H1 (cell line): ENCODE measurements at regions not wholly inside any gene's neighbourhood (a gene's known extent, or its start where the extent isn't known, plus 50 kb on each side); places are given as distances from the start of the nearest gene placed in this dataset.
A peak's percentile ranks its signal among the peaks of the same experiment; 100 is the strongest.

Experiments used
- CTCF ChIA-PET: fragments of 300-600 bp; sonication (Branson Sonifier 250); formaldehyde crosslinking; loops from one replicate; lab custom pipeline; 2021; ENCODE audit not compliant: partially characterized antibody; lab: Charles Lee
- POLR2A ChIA-PET: fragments of 300-600 bp; sonication (Branson Sonifier 250); formaldehyde crosslinking; loops from one replicate; lab custom pipeline; 2021; ENCODE audit warnings: inconsistent platforms; ENCODE audit not compliant: partially characterized antibody; lab: Charles Lee
- DNase-seq, 2 experiments: peaks; one replicate each; pipeline versions ENCODE4 v3.0.0 to v3.0.0-alpha.2; 2010 to 2022; ENCODE audit warnings: low spot score in 2 of 2, low read depth in 1 of 2, mixed read lengths in 1 of 2
- FAIRE-seq: peaks from 2 replicates; lab custom pipeline; 2011; peaks lifted over from hg19 to GRCh38; lab: Jason Lieb, UNC
- H2AFZ ChIP-seq: 2 replicates; pipeline ENCODE4 v1.8.1; 2012; ENCODE audit warnings: low read length, inconsistent platforms
- H2AK5ac ChIP-seq: 2 replicates; pipeline ENCODE4 v1.6.1; 2013; ENCODE audit warnings: low read depth, low read length
- H2BK120ac ChIP-seq: replicated peaks from 2 replicates; pipeline ENCODE3; 2013; ENCODE audit warnings: low read depth, low read length, inconsistent platforms
- H2BK12ac ChIP-seq: 2 replicates; pipeline ENCODE4 v1.6.1; 2013; ENCODE audit warnings: low read depth, low read length
- H2BK15ac ChIP-seq: 2 replicates; pipeline ENCODE4 v1.6.1; 2013; ENCODE audit warnings: low read length
- H2BK20ac ChIP-seq: 2 replicates; pipeline ENCODE4 v1.6.1; 2013; ENCODE audit warnings: low read length
- H2BK5ac ChIP-seq: 2 replicates; pipeline ENCODE4 v1.6.1; 2013; ENCODE audit warnings: low read depth, low read length
- H3K14ac ChIP-seq: 2 replicates; pipeline ENCODE4 v1.6.1; 2013; ENCODE audit warnings: inconsistent platforms; ENCODE audit not compliant: insufficient read length
- H3K18ac ChIP-seq: 2 replicates; pipeline ENCODE4 v1.6.1; 2013; ENCODE audit warnings: low read length; ENCODE audit errors: extremely low read depth
- H3K23ac ChIP-seq: 2 replicates; pipeline ENCODE4 v1.6.1; 2013; ENCODE audit warnings: inconsistent platforms; ENCODE audit not compliant: insufficient read length
- H3K23me2 ChIP-seq: 2 replicates; pipeline ENCODE4 v1.6.1; 2013; ENCODE audit warnings: low read depth, low read length
- H3K27ac ChIP-seq: 2 replicates; pipeline ENCODE4 v1.6.1; 2011; ENCODE audit warnings: low read depth, low read length, inconsistent platforms
- H3K27me3 ChIP-seq, 4 experiments: replicated peaks in 1 of 4; 1 replicate in 1 of 4; 2 replicates in 3 of 4; pipeline versions ENCODE4 v1.6.1 to v1.8.1; 2011 to 2013; ENCODE audit warnings: low read length in 3 of 4, mild to moderate bottlenecking in 3 of 4, inconsistent platforms in 2 of 4, mixed read lengths in 2 of 4, moderate library complexity in 1 of 4; ENCODE audit not compliant: control insufficient read depth in 3 of 4, insufficient read depth in 3 of 4; ENCODE audit errors: extremely low read depth in 1 of 4
- H3K36me3 ChIP-seq, 4 experiments: 2 replicates each; pipeline versions ENCODE4 v1.6.1 to v1.8.1; 2011 to 2013; ENCODE audit warnings: mild to moderate bottlenecking in 4 of 4, low read length in 3 of 4, moderate library complexity in 2 of 4, control low read depth in 1 of 4, inconsistent platforms in 1 of 4; ENCODE audit not compliant: insufficient read depth in 4 of 4, control insufficient read depth in 2 of 4
- H3K4ac ChIP-seq: replicated peaks from 2 replicates; pipeline ENCODE3; 2013; ENCODE audit warnings: low read length, low read depth, mixed read lengths, inconsistent platforms; ENCODE audit not compliant: insufficient read length
- H3K4me1 ChIP-seq, 4 experiments: replicated peaks in 1 of 4; 1 replicate in 1 of 4; 2 replicates in 3 of 4; pipeline versions ENCODE4 v1.6.1 to v1.8.1; 2011 to 2013; ENCODE audit warnings: low read length in 3 of 4, inconsistent platforms in 2 of 4, mixed read lengths in 1 of 4; ENCODE audit not compliant: insufficient read depth in 4 of 4, control insufficient read depth in 3 of 4
- H3K4me2 ChIP-seq, 2 experiments: 2 replicates each; pipeline versions ENCODE4 v1.6.1 to v1.8.1; 2011 to 2013; ENCODE audit warnings: low read depth in 2 of 2, low read length in 2 of 2, control low read depth in 1 of 2, inconsistent platforms in 1 of 2, mild to moderate bottlenecking in 1 of 2; ENCODE audit not compliant: insufficient read depth in 1 of 2
- H3K4me3 ChIP-seq, 4 experiments: fragments of 200-600, 300-600 bp in 1 of 4; sonication (generic), shearing (Covaris generic), sonication (Bioruptor Twin) in 1 of 4; 2 replicates each; pipeline versions ENCODE4 v1.5.1 to v1.8.1; 2011 to 2016; ENCODE audit warnings: low read length in 4 of 4, low read depth in 3 of 4, control low read depth in 2 of 4, inconsistent platforms in 2 of 4, mild to moderate bottlenecking in 2 of 4, mixed read lengths in 1 of 4, moderate library complexity in 1 of 4; ENCODE audit not compliant: insufficient read depth in 2 of 4; ENCODE audit errors: extremely low read depth in 1 of 4
- H3K56ac ChIP-seq: replicated peaks from 2 replicates; pipeline ENCODE3; 2013; ENCODE audit warnings: low read depth, mild to moderate bottlenecking, mixed read lengths, low read length, inconsistent platforms; ENCODE audit not compliant: insufficient read length
- H3K79me1 ChIP-seq: 2 replicates; pipeline ENCODE4 v1.6.1; 2013; ENCODE audit warnings: low read depth, low read length, control low read depth
- H3K79me2 ChIP-seq, 2 experiments: 2 replicates each; pipeline versions ENCODE4 v1.6.1 to v1.8.1; 2012 to 2013; ENCODE audit warnings: low read length in 2 of 2, mild to moderate bottlenecking in 2 of 2, inconsistent platforms in 1 of 2; ENCODE audit not compliant: insufficient read depth in 2 of 2, control insufficient read depth in 1 of 2
- H3K9ac ChIP-seq, 4 experiments: replicated peaks in 1 of 4; 1 replicate in 1 of 4; 2 replicates in 3 of 4; pipeline versions ENCODE4 v1.6.1 to v1.8.1; 2011 to 2013; ENCODE audit warnings: low read depth in 3 of 4, low read length in 3 of 4, control low read depth in 2 of 4, mild to moderate bottlenecking in 2 of 4, moderate library complexity in 2 of 4, inconsistent platforms in 1 of 4; ENCODE audit errors: extremely low read depth in 1 of 4
- H3K9me3 ChIP-seq, 2 experiments: 2 replicates each; pipeline versions ENCODE4 v1.6.1 to v1.8.1; 2012 to 2013; ENCODE audit warnings: mild to moderate bottlenecking in 2 of 2, moderate library complexity in 2 of 2, control low read depth in 1 of 2, inconsistent platforms in 1 of 2, low read depth in 1 of 2, low read length in 1 of 2, mixed read lengths in 1 of 2; ENCODE audit not compliant: insufficient read depth in 2 of 2
- H4K20me1 ChIP-seq, 2 experiments: replicated peaks in 1 of 2; 2 replicates each; pipeline versions ENCODE3 to v1.8.1; 2011 to 2013; ENCODE audit warnings: inconsistent platforms in 2 of 2, low read length in 2 of 2, mild to moderate bottlenecking in 1 of 2; ENCODE audit not compliant: insufficient read depth in 2 of 2, control insufficient read depth in 1 of 2
- H4K5ac ChIP-seq: 2 replicates; pipeline ENCODE4 v1.6.1; 2013; ENCODE audit warnings: low read length, low read depth, mixed read lengths, inconsistent platforms; ENCODE audit not compliant: insufficient read length
- H4K8ac ChIP-seq: 2 replicates; pipeline ENCODE4 v1.8.0; 2013; ENCODE audit warnings: mild to moderate bottlenecking, moderate library complexity, low read length, inconsistent platforms; ENCODE audit not compliant: insufficient read depth; ENCODE audit errors: extremely low read depth
- H4K91ac ChIP-seq: replicated peaks from 2 replicates; pipeline ENCODE3; 2013; ENCODE audit warnings: low read length, mixed read lengths, inconsistent platforms; ENCODE audit not compliant: insufficient read length
- YY1 ChIP-seq: IDR thresholded peaks from 2 replicates; pipeline ENCODE4 v1.6.1; 2011; ENCODE audit warnings: low read depth, mild to moderate bottlenecking, low read length
- WGBS, 2 experiments: shearing (Covaris generic) in 1 of 2; methylation state at CpG; one replicate each; pipeline versions ENCODE4 v1.1.6 to v1.1.7; 2013 to 2015; ENCODE audit warnings: low lambda C conversion rate in 2 of 2, mixed read lengths in 2 of 2, inconsistent platforms in 1 of 2, low coverage in 1 of 2, missing lambda C conversion rate in 1 of 2; ENCODE audit not compliant: insufficient replicate concordance in 2 of 2, insufficient coverage in 1 of 2, insufficient read length in 1 of 2; ENCODE audit errors: extremely low coverage in 1 of 2, missing lambda C conversion rate in 1 of 2; 5-methylcytosine and 5-hydroxymethylcytosine counted together

GRCh38 chr10:4082861-4083260, 297.9 kb upstream of the KLF6 start:
- FAIRE-seq: no peak
- Histone ChIP-seq H3K23ac (no peak overlapping the region), H2BK120ac (no peak overlapping the region), H4K8ac (no peak overlapping the region), H3K4ac (no peak overlapping the region), H2AFZ (no peak overlapping the region), H2BK20ac (no peak overlapping the region), H4K5ac (no peak overlapping the region), H3K79me1 (no peaks in the 10 kb centered on the region), H3K27ac (no peak overlapping the region), H3K4me3 (no peak overlapping the region), H3K79me2 (no peaks in the 10 kb centered on the region), H2BK5ac (no peak overlapping the region)
- WGBS, 2 experiments: 83% methylated on average over 2 of the region's 2 CpGs; no CpG with 5 or more reads in 1 of the 2 experiments
- CTCF ChIA-PET: no interaction called here
- TF ChIP-seq YY1: no peak
- TF ChIP-seq, all 59 proteins: peak for 0
- Histone ChIP-seq H2BK12ac (no peak overlapping the region), H2BK15ac (no peak overlapping the region), H2AK5ac (peak overlapping the region; percentile 56; the same call in 1 of the 2 replicates), H4K20me1 (no peaks in the 10 kb centered on the region), H3K9ac (no peak overlapping the region), H3K27me3 (no peaks in the 10 kb centered on the region), H3K14ac (no peak overlapping the region), H3K18ac (no peak overlapping the region), H3K4me1 (peaks cover 0 to 3% (median 2%) of the 10 kb centered on the region in 4 experiments; a peak in 2 of 7 replicates), H3K56ac (no peak overlapping the region), H3K4me2 (no peak overlapping the region), H3K36me3 (no peaks in the 10 kb centered on the region), H3K9me3 (no peaks in the 10 kb centered on the region), H4K91ac (no peak overlapping the region), H3K23me2 (no peaks in the 10 kb centered on the region)
- POLR2A ChIA-PET: interaction anchor here (1.8 kb wide), 1 partner anchor 298 kb away, joined by 4 read pairs; the partner anchor contains the start of gene KLF6
- no peak for DNase-seq
